ENCODE measurements at regions not wholly inside any gene's neighbourhood (a gene's known extent, or its start where the extent isn't known, plus 50 kb on each side); places are given as distances from the start of the nearest gene placed in this dataset.

- H3K4me1 ChIP-seq (replicated peaks in 1 of 2; ENCODE audit: control insufficient read depth in 2 of 2, insufficient read depth in 2 of 2, low read length in 2 of 2) = no peaks in the 10 kb centered on the region
- no peak for DNase-seq (ENCODE audit: extremely low read depth in 1 of 4, low spot score in 3 of 4)
- no peak overlapping the region for H2AFZ ChIP-seq (ENCODE audit: low read depth, low read length)
- CTCF ChIA-PET (ENCODE audit: low intra/inter-chr PET ratio) = no interaction called here
- H4K20me1 ChIP-seq (replicated peaks; ENCODE audit: control insufficient read depth, insufficient read depth, low read length) = no peaks in the 10 kb centered on the region
- H3K27me3 ChIP-seq (ENCODE audit: control insufficient read depth in 2 of 2, insufficient read depth in 2 of 2, low read length in 2 of 2) = no peaks in the 10 kb centered on the region
- TF ChIP-seq CEBPG (CRISPR knock-in tag; IDR thresholded peaks at IDR 0.05) = no peak
- peak in 1 of 2 experiments; percentile 61; a peak in 2 of 4 replicates for TF ChIP-seq CEBPG (tag; conservative IDR thresholded peaks at IDR 0.05 in 1 of 2, IDR thresholded peaks at IDR 0.05 in 1 of 2)
- peak; percentile 23; the same call in 1 of the 2 replicates for TF ChIP-seq MAFG (tag; conservative IDR thresholded peaks at IDR 0.05)
- TF ChIP-seq NFIX (CRISPR knock-in tag; IDR thresholded peaks at IDR 0.05; ENCODE audit: low read depth) = no peak
- peak; percentile 13; the same call in 1 of the 2 replicates for TF ChIP-seq MAFK (IDR thresholded peaks at IDR 0.05; ENCODE audit: low read length)
- no peak for TF ChIP-seq ZKSCAN1 (IDR thresholded peaks at IDR 0.05; ENCODE audit: low read depth, low read length)
- no peak for TF ChIP-seq RAD21 (CRISPR knock-in tag; conservative IDR thresholded peaks at IDR 0.05 in 1 of 2, IDR thresholded peaks at IDR 0.05 in 1 of 2)
- TF ChIP-seq CBFA2T3 (IDR thresholded peaks at IDR 0.05) = no peak
- peak; percentile 46; the same call in 1 of the 2 replicates for TF ChIP-seq MAFF (IDR thresholded peaks at IDR 0.05; ENCODE audit: low read length)
- no peak for TF ChIP-seq NELFE (IDR thresholded peaks at IDR 0.05; ENCODE audit: insufficient read depth, insufficient read length)
- TF ChIP-seq ZFP30 (CRISPR knock-in tag; IDR thresholded peaks at IDR 0.05; ENCODE audit: borderline replicate concordance) = no peak
- no peak for TF ChIP-seq RFX1 (IDR thresholded peaks at IDR 0.05)
- TF ChIP-seq ZNF274 (IDR thresholded peaks at IDR 0.05; ENCODE audit: borderline replicate concordance, low read depth, low read length) = no peak
- TF ChIP-seq ZNF316 (IDR thresholded peaks at IDR 0.05) = peak; percentile 65
- peak; percentile 33; the same call in 1 of the 2 replicates for TF ChIP-seq SOX6 (IDR thresholded peaks at IDR 0.05)
- TF ChIP-seq ZNF780A (CRISPR knock-in tag; IDR thresholded peaks at IDR 0.05) = no peak
- no peak overlapping the region for H3K4me2 ChIP-seq (ENCODE audit: insufficient read depth, low read length)
- H3K27ac ChIP-seq (ENCODE audit: extremely low read depth, low read depth, low read length) = no peak overlapping the region
- POLR2A ChIA-PET = no interaction called here
- H3K9ac ChIP-seq (ENCODE audit: insufficient read depth in 1 of 2, low read depth in 2 of 2, low read length in 2 of 2) = no peak overlapping the region
- no peaks in the 10 kb centered on the region for H3K9me1 ChIP-seq (ENCODE audit: control insufficient read depth, insufficient read depth, low read length)
- no TSS peak for BruUV-seq (replicated peaks)
- no peaks in the 10 kb centered on the region for H3K79me2 ChIP-seq (ENCODE audit: control insufficient read depth, insufficient read depth, low read length)
- 0% methylated on average over 2 of the region's 3 CpGs for WGBS (ENCODE audit: insufficient coverage, low coverage, missing lambda C conversion rate)
- no peaks in the 10 kb centered on the region for H3K9me3 ChIP-seq (replicated peaks; ENCODE audit: control insufficient read depth, insufficient read depth, low read depth, low read length)
- H3K36me3 ChIP-seq (ENCODE audit: control insufficient read depth, insufficient read depth, low read length) = no peaks in the 10 kb centered on the region
- intact Hi-C loops (cut with micrococcal nuclease) = no loop called here
- in situ Hi-C loops (cut with MboI) = no loop called here
- ATAC-seq = no peak
- H3K4me3 ChIP-seq = no peak overlapping the region
- no peak for FAIRE-seq
Observed at GRCh38 chr6:84361372-84362192, 134.1 kb upstream of the CEP162 start.

Measured in K562 (cell line).